TTC549 (cell line): ENCODE measurements at regions not wholly inside any gene's neighbourhood (a gene's known extent, or its start where the extent isn't known, plus 50 kb on each side); places are given as distances from the start of the nearest gene placed in this dataset.

Experiments used
- FAIRE-seq: peaks from 2 replicates; lab custom pipeline; 2012; peaks lifted over from hg19 to GRCh38; lab: Jason Lieb, UNC

DNA sequence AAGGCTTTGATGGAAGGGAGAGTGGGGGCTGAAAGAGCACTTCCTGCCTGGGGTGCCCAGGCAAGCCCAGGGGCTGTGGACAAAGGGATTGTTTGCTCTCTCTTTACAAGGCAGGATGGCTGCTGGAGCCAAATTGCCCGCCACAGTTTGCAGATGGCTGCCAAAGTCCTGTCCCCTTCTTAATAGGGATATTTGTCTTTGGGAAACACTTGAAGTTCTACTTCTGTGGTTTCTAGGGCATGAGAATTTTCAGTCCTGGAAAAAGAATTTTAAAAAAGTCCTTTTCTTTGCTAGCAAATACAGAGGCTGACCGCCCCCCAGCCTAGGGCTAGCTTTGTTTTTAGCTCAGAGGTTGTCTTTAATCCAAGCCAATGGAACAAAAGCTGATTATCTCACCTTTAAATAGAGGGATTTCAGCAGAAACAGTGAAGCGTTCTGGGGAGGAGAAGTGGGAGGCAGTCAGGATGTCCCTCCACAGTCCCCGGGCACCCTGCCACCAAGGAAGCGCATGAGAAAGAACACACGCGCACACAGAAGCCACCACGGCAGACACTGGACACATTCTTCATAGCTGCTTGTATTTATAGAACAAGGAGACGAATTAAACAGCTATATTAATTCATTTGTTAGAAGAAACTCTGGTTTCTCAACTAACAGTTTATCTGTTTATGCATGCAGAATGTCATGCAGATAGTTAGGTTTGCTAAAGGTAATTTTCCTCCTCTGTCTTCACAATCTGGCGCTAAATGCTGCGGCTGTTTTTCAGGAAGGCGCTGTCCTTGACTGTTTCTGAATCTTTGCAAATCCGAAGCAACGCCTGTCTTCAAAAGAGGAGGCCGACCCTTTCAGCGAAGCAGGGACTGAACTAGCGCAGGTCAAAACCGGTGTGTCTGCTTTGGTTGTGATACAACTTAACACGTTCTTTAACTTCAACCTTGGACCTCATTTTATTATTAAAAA, 736.9 kb downstream of the QKI start:
- FAIRE-seq, result no peak

DNA sequence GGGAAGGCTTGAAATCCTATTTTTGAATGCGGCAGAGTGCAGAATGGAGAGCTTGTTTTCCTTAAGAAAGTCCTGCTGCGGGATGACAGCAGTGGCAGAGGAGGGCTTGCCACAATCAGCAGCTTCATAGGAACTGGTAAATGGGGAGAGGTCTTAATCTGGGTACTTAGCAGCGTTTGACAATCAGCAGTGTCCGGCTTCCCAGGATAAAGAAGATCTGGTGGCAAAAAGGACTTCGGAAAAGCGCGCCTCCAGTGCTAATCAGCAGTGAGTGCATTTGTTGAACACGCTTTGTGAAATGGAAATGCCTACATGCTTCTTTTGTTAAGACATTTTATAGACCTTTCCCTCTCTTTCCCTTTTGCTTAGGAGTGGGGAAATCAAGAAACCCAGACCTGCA, 735.7 kb downstream of the QKI start:
- no peak for FAIRE-seq

DNA sequence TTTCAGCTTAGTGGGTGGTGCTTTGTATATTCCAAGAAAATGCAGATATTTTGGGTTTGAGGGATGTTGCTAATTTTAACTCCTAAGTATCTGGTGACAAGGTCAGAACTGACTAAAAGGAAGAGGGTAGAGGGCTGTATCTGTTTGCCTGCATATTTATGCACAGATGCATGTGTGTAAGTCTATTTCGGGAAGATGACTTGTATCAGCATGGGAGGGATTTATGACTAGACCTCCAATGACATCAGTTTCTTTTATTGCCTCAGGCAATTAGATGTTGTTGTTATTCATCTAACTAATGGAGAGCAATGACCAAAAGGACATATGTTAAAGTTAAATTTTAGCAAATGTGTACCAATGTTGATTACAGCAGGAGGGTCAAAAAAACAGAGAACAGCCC, 734.3 kb downstream of the QKI start:
- FAIRE-seq, result no peak

DNA sequence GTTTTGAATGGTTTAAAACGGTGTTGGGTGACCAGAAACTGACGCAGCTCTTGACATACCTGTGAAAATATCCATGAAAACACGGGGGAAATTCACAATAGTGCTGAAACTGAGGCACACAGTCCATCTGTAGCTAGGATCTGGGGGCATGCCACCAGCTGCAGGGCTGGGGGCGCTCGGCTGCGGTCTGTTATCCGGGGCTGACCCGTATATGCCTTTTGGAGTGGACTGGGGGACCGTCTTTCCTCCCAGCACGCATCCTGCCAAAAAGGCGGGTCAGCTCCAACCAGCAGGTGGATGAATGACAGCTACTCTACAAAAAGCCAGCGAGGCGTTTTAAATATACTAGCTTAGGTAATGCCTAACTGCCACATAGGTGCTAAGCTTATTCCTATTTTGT, 729.8 kb downstream of the QKI start:
- no peak for FAIRE-seq

DNA sequence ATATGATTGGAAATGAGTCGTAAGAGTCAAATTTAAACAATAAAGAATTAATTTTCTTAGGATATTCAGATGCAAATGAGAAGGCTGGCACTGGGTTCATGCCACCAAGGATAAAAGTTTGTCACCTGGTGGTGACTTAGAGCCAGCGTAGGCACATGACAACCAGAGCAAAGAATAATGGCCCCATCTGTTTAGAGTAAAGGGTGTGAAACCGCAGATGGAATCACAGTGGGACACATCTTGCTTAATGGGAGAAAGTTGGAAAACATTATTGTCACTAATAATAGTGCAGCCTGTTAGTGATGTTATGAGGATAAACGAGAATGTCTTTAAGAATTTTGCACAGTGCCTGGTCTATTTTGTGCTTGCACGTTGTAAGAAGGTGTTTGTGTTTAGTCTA, 727.8 kb downstream of the QKI start:
- no peak for FAIRE-seq

DNA sequence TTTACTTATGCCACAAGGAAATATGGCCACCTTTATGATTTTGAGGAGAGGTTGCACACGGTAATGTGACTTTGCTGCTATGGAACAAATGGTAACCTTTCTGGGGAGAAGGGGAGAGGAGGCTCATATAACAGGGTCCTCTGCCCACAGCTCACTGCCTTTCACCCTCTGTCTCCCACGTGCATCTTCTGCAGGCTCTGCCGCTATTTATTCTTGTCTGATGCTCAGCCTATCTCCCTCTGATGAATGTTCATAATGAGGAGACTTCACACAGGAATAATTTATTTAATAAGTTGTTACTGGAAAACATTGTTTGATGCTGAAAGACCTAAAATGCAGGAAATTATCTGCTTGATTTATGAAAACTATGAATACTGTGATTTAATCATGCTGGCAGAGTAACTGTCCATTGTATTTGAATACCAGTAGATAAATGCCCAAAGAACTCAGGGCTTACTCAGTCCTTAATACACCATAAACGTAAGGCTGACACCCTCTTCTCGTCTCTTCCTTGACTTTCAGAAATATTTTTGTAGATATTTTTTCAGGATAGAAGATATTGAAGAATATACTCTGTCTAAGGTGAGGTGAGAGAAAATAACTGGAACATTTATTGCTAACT, 721.1 kb downstream of the QKI start:
- FAIRE-seq, result no peak

DNA sequence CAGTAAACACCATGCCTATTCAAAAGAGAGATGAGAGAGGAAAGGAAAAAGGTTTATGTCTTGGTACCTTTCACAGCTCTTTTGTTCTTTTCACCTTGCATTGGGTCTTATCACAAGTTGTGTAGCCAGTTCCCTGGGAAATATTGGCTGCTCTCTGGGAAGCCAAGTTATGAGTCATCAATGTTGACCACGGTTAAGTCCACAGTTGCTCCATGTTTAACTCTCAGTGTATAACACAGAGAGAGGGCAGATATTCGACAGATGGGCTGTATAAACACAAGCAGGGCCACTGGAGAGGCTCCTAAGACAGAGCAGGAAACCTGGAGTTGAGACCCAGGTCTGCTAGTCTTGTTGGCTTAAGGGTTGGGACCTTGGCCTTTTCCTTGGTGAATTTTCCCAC, 718.6 kb downstream of the QKI start:
- no peak for FAIRE-seq

DNA sequence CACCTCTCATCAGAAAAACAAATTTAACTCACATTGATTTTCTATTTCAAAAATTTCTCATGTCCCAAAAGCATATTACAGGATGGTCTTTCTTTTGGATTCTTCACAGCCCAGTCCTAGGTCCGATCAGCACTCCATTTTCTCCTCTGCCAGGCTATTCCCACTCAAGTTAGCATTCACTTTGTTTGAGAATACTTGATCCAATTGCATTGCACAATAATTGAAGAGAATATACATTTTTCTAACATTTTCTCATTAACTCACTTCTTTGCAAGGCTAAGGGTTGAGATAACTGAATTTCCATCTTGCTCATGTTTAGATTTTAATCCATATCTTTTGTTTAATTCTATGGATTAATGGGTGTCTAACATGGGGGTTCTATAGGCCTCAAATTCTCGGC, 716.1 kb downstream of the QKI start:
- no peak for FAIRE-seq

DNA sequence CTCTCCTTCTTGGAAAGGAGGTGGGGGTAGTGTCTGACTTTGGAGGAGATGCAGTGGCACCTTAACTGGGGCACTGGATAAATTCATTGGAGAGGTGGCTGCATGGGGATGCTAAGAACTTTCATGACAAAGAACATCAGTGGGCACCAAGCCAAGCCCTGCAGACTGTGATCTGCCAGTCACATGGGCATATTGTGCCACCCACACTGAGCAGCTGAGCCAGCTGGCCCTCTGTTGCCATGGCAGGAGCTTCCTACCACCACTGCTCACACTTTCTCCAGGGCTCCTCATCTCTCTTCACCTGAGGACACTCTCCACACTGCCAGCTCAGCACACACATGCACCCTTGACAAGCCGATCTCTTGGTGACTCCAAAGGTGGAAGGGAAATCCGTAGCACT, 715.6 kb downstream of the QKI start:
- FAIRE-seq, result no peak

DNA sequence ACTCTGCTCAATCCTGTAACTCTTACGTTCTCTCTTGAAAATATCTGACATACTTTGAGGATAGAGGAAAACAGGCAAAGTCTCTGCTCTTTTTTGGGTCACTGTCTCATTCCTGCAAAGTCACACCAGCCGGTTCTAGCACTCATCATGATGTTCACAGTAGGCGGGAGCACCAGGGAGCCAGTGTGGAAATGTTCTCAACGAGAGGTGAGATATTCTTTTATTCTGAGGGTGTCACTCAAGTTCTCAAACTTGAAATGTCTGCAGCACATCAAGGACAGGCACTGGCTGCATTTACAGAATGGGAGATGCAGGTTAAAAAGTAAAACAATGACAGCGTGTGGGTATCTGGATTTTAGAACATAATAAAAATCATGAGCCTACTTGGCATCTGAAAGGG, 714.7 kb downstream of the QKI start:
- FAIRE-seq, result no peak

DNA sequence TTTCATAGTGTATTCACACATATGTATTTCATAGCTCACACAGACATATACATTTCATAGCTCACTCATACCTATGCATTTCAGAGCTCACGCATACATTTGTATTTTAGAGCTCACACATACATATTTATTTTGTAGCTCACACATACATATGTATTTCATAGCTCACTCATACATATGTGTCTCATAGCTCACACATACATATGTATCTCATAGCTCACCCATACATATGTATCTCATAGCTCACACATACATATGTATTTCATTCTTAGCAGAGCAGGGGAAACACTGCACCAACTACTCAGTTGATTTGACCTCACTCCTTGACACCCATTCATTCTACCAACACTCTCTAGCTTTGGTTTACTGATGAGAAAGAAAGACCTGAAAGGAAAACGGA, 713.6 kb downstream of the QKI start:
- FAIRE-seq, result no peak

DNA sequence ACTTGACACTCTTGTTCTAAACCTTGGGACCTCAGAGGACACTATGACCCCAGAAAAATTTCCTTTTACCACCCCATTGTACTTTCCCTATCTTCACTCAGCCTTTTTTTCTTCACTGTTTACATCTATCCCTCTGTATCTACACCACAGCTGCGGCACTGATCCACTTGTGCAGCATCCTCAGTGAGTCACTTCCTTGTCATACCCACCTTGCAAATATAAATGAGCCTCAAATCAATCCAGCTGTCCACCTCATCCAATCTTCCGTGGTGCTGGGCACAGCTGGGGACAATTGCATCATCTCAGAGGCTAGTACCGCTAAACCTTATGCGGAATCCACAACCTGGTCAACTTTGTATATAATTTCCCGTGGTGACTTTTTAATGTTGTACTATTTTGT, 710.5 kb downstream of the QKI start:
- no peak for FAIRE-seq

DNA sequence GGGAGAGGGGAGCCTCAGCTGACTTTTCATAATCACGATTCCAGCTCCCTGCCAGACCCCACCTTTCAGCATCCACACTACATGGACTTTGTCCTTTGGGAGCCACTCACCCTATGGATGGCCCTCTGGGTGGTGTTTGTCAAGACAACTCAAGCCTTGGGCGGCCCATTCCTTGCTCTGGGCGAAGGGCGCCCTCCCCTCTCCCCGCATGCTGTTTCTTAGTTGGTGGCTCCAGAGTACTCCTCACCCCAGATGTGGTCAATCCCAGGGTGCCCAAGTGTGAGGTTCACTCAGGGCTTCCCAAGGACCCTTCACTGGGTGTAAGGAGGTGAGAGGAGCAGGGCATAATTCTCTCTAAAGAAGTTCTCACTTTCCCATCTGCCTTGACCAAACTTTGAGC, 710.0 kb downstream of the QKI start:
- no peak for FAIRE-seq

DNA sequence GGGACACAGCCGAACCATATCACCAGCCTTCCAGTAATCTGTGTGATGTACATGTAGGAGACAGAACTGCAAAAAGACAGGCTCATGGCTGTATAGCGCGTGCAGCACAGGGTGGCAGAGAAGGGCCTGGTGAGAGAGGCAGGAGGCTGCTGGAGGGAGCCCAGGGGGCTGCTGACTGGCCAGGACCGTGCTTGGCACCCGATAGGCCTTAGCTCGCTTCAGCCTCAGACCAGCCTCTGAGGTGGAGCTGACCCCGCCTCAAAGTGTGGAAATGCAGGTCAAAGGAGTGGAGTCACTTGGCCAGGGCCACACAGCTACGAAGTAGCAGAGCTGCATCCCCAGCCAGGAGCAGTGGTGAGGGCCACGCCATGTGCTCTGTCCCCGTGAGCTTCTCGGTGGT, 707.6 kb downstream of the QKI start:
- no peak for FAIRE-seq

DNA sequence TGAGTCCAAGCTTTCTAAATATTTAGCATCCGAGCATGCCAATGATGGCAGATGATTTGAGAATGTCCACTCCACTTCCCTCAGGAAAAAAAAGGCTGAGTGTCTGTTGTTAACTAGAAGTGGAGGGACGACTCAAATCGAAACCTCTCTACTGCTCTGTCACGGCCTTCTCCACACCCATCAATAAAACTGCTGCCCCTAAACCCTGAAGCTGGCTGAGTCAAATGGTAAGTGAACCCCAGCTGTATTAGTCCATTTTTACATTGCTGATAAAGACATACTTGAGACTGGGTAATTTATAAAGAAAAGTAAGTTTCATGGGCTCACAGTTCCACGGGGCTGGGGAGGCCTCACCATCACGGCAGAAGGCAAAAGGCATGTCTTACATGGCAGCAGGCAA, 707.0 kb downstream of the QKI start:
- FAIRE-seq, result no peak

DNA sequence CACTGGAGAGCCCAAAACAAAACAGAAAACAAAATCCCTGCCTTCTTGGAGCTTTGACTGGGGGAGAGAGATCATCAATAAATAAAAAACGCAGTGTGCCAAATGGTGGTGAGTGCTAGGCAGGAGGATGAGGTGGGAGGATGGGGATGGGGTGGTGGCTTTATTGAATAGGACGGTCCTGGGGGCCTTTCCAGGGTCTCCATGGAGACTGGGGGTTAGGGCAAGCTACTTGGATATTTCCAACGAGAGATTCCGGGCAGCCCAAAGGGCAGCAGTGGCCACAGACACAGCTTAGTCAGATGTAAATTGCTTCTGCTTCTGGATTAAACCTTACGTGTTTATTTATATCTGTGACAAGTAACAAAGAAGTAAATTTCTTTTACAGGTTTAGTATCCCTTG, 700.1 kb downstream of the QKI start:
- FAIRE-seq, result no peak

DNA sequence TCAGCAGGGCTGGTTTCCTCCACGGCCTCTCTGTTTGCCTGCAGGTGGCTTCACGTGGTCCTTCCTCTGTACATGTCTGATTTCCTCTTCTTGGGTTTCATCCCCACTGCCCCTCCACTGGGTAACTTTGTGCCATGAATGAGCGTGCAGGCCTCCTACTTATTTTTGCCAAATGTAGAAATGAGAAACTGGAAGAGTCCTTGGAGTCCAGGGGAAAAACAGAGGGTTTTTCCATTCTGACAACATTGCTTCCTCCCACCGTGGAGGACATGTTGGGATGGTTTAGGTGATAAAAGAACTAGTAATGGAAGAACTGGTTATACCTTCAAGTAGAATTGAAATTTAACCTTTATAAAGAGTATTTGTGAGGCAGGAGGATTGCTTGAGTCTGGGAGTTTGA, 699.5 kb downstream of the QKI start:
- no peak for FAIRE-seq

DNA sequence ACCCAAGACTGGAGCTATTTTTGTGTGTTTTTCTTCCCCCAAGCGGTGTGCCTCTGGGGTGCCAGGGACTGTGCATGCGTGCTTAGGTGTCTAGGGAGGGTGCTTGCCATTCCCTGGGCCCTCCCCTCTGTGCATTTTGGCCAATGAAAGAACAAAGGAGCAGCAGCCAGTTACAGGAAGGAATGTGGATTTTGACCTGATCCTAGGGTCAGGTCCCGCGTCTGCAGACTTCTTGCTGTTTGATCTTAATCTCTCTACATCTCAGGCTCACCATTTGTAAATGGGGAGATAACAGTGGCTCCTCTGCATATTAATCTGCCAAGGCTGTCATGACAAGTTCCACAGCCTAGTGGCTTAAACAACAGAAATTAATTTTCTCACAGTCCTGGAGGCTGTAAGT, 699.1 kb downstream of the QKI start:
- no peak for FAIRE-seq

DNA sequence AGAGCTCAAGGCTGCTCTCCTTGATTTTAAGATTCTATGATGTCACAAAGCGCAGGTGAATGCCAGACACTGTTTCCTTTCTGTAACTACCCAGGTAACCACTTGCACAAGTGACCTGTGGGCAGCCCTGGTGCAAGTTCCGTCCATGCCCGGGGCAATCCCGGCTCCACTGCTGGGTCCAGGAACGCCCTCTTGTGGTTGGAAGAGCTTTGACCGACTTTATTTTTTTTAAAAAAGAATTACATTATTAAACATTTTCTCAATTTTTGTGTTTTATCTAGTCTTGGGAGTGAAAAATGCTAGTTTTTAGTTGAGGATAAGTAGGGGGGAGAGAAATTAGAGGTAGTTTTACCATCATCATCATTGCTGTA, 695.2 kb downstream of the QKI start:
- no peak for FAIRE-seq

DNA sequence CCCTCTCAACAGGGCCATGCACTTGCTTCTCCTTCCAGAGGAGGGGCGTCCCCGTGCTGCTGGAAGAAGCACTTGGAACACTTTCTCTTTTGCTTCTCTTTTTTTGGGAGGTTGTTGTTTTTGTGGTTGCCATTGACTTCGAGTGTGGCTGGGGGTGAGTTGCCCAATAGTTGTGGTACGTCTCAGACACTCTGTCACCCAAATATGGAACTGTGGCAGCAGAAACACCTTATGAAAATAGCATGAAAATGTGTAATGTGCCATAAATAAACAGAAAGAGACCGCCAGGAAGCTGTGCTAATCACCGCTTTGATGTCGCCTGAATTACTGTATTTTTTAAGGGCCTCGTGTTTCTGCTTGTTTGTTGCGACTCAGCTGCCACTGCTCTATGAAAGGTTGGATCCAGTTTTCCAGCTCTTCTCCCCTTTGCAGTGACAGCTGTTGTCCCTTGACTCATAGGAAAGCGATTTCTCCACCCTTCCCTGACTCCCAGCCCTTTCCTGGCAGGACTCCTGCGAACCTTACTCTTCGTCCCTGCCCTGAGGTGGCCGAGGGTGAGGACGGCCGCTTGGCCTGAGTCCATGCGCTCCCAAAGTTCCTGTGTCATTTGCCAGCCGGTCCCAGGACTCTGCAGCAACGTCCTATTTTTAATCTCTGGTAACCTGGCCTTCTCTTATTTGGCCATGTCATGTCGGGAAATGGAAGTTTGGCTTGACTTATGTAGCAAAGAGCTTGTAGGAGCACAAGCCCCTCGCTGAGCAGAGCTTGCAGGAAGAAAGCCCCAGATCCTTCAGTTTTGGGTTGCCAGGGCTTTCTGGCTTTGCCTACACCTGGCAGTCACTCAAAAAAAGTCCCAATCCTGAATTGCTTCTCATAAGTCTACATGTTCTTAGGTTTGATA, 694.6 kb downstream of the QKI start:
- FAIRE-seq, result no peak

DNA sequence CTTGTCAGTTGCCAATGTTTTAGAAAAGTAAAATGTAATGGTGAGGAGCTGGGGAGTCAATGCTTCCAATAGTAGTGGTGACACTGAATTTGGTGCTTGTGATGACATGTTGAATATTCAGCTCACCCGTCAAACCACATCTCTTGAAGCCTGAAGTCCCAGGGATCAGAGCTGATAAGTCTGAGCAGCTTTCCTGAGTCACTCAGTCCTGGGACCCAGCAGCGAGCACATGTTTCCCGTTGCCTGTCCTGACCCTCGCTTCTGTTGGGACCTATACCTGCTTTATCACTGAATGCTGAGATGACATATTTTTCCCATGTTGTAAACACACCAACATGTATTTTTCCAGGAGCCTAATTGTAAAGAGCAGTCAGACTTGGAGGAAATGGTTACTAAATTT, 693.6 kb downstream of the QKI start:
- no peak for FAIRE-seq

DNA sequence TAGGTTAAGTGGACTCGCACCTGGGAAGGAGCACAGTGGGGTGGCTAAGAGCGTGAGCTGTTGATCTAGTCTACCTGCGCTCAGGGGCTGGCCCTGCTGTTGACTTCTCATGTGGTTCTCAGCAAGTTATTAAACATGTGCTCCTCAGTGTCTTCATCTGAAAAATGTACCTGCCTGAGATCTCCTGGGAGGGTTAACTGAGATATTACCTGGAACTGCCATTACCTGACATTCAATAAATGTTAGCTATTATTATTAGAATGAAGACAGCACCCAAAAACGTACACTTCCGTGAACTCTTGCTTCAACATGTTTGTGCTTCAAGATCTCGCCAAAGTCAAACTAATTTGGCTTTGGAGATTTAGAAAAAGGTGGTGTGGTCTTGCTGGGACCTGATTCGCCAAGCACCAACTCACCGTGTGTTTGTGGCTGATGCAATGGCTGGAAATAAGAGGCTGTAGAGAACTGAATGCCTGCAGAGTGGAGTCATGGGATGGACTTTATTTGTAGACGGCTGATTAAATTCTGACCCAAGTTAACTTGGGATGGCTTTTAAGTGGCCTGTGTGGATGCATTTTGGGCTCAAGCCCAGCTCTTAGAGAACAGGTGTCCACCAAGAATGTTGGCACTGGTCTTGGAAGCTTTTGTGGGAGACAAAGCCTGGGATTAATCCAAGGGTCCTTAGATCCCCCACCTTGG, 692.9 kb downstream of the QKI start:
- FAIRE-seq, result no peak
